Left ventricle myocardium inferior (tissue), 1 donor: ENCODE measurements at regions not wholly inside any gene's neighbourhood (a gene's known extent, or its start where the extent isn't known, plus 50 kb on each side); places are given as distances from the start of the nearest gene placed in this dataset.

Experiments
- DNase-seq: peaks from one replicate; pipeline ENCODE4 v3.0.0-alpha.2; 2020
- H3K27ac ChIP-seq: fragments of 200-600 bp; replicated peaks from 2 replicates; pipeline ENCODE4 v1.8.0; 2021
- H3K27me3 ChIP-seq: fragments of 200-600 bp; 2 replicates; pipeline ENCODE4 v1.8.0; 2021; ENCODE audit warnings: low read depth
- H3K36me3 ChIP-seq: fragments of 200-600 bp; 2 replicates; pipeline ENCODE4 v1.8.0; 2021
- H3K4me1 ChIP-seq: fragments of 200-600 bp; 2 replicates; pipeline ENCODE4 v1.8.0; 2021
- H3K4me3 ChIP-seq: fragments of 200-600 bp; 2 replicates; pipeline ENCODE4 v1.8.0; 2021; ENCODE audit warnings: mild to moderate bottlenecking, moderate library complexity
- H3K9me3 ChIP-seq: fragments of 200-600 bp; replicated peaks from 2 replicates; pipeline ENCODE4 v1.8.0; 2021
- intact Hi-C: fragments of 100-400 bp; cut with micrococcal nuclease; formaldehyde crosslinking; loops from one replicate; pipeline ENCODE4 v1.11.0; 2022
- TF ChIP-seq, protein P1 (sequence below): fragments of 200-600 bp; IDR thresholded peaks from 2 replicates; pipeline ENCODE4 v1.8.0; 2021; ENCODE audit warnings: antibody characterized with exemption, mild to moderate bottlenecking, borderline replicate concordance
- donor health status: DM: no; HTN: yes; CAD: no; lungs with severe emphysema.

DNA sequence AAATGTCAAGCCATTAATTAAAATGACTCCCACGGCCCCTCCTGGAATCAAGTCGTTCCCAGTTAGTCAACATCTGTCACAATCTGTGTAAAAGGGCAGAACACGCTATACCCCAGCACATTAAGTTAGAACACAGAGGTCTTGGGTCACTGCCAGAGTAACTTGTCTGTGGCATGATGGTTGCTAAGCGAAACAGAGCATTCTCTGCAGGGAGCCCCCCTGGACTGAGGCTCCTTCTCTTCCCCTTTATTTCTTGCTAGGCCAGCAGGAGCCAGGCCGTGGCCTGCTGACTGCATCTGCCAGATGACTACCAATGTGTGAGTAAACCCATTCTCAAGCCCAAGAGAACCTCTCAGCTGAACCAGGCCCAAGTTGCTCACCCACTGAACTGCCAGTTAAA is 51.9 kb upstream of the ZBED3 start:
- Histone ChIP-seq H3K27ac (no peak overlapping the region), H3K36me3 (no peaks in the 10 kb centered on the region), H3K4me1 (no peaks in the 10 kb centered on the region), H3K27me3 (no peaks in the 10 kb centered on the region), H3K4me3 (no peak overlapping the region), H3K9me3 (no peaks in the 10 kb centered on the region)
- TF ChIP-seq, protein P1, sequence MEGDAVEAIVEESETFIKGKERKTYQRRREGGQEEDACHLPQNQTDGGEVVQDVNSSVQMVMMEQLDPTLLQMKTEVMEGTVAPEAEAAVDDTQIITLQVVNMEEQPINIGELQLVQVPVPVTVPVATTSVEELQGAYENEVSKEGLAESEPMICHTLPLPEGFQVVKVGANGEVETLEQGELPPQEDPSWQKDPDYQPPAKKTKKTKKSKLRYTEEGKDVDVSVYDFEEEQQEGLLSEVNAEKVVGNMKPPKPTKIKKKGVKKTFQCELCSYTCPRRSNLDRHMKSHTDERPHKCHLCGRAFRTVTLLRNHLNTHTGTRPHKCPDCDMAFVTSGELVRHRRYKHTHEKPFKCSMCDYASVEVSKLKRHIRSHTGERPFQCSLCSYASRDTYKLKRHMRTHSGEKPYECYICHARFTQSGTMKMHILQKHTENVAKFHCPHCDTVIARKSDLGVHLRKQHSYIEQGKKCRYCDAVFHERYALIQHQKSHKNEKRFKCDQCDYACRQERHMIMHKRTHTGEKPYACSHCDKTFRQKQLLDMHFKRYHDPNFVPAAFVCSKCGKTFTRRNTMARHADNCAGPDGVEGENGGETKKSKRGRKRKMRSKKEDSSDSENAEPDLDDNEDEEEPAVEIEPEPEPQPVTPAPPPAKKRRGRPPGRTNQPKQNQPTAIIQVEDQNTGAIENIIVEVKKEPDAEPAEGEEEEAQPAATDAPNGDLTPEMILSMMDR: no peak
- intact Hi-C loops: no loop called here
- DNase-seq: no peak
